Myocyte (in vitro differentiated cells): ENCODE measurements at regions not wholly inside any gene's neighbourhood (a gene's known extent, or its start where the extent isn't known, plus 50 kb on each side); places are given as distances from the start of the nearest gene placed in this dataset.
"Not testable (repeated sequence)": the region's sequence is repeated elsewhere in the genome, so short reads cannot be mapped to it uniquely, and the experiment has no call there.

ENCODE experiments used
- DNase-seq: peaks from one replicate; pipeline ENCODE4 v3.0.0-alpha.2; 2012; ENCODE audit warnings: low read depth

DNA sequence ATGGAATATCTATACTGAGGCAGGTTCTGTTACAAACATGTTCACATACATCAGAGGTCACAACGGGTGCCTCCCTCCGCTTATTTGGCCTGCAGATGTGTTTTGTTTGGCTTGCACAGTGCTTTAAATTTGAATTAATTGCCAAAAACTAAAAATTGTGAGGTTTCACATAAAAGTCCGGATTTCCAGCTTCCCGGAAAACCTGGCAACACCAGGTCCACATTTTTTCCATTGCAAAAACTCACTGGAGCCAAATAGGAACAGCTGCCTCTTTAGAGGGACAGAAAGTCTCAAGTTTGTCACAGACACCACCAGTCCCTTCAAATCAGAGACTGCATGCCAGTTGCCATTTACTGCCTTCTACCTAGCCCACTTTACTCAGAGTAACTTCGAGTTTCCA lies 205.9 kb upstream of the MDFIC2 start:
- DNase-seq: no peak

DNA sequence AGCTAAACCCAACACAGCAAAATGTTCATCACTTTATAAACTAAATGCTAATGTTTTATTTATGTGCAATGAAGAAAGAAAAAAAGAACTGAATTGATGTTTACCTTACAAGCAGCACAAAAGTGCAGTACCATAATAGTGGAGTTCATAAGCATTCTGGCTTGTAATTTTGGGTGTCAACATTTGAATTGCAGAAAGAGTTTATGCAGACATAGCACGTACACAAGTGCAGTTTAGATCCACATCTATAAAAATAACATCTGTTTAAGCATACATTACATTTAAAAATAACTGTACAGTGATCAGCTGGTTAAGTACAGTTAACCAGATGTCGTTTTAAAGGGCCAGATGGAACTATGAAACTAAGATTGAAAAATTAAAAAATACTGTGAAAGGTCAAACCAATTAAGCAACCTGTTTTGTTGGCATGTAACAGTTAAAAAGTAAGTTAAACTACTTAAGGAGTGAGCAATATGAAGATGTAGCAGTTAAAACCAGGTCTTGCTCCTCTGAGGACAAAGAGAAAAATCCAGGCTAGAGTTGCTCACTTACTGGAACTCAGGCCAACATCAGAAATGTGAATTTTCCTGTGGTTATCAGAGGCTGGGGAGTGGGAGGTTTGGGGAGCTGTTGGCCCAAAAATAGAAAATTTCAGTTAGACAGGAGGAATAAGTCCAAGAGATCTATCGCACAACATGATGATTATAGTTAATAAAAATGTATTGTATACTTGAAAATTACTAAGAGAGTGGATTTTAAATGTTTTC lies 204.9 kb upstream of the MDFIC2 start:
- DNase-seq: no peak

DNA sequence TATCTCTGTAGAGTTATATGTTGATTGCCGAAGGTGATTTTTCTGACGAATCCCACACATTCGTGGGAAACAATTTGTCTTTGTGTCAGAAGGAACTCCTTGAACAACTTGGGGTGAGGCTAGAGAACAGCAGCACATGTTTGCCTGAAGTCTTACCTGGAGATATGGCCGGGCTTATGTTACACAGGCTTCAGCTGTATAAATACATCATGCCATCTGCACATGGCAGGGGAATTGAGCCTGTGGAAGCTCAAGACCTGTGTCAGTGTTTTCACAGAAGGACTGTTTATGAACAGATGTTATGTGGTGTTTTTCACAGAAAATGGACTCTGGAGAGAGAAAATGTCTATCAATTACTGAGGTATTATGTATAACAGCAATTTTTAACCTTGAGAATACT lies 203.6 kb upstream of the MDFIC2 start:
- no peak for DNase-seq

DNA sequence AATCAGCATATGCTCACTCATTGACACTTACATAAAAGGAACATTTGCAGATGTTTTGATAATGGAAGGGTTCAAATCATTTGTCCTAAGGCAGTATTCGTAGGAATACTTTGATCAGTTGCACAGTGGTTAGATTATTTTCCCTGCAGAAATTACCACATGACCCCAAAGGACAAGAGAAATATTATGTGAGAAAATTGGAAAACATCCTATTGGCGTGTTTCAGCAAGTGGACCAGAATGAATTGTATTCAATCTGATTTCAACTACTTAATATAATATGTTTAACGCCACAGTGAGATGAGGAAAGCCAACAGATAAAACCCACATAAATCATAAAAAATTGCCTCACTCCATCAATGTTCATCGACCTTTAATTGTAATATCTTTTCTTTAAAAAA lies 195.0 kb upstream of the MDFIC2 start:
- DNase-seq: no peak

DNA sequence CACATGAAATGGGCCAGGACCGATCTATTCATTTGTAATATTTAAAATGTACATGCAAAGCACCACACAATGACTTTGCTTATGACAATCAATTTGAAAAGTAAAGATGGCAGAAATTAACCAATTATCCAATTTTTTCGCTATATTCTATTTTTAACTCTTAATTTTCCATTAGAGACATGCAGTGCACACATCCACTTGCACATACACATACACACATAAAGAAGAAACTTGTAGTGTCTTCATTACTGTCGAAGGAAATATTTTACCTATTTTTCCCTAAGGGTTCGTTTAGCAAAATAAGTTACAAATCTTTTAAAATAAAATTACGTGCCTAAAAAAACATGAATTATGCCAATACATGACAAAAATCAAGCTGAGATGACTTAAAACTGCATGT lies 194.3 kb upstream of the MDFIC2 start:
- DNase-seq: no peak

DNA sequence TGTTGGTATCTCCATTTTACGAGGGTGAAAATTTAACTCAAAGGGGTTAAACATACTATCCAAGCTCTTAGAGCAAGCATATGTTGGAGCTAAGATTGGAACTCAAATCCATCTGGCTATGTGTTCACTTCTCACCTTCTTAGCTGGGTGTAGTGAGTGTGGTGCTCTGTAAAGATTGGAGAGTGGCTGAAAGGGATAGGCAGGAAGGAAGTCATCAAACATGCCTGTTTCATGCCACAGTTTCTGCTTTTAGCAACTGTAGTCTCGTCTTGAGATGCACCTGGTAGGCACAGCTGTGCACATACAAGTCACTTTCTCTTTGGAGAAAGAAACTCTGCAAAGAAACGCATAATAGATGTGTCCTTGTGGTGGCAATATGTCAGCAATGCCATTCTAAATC lies 189.1 kb upstream of the MDFIC2 start:
- DNase-seq: no peak

DNA sequence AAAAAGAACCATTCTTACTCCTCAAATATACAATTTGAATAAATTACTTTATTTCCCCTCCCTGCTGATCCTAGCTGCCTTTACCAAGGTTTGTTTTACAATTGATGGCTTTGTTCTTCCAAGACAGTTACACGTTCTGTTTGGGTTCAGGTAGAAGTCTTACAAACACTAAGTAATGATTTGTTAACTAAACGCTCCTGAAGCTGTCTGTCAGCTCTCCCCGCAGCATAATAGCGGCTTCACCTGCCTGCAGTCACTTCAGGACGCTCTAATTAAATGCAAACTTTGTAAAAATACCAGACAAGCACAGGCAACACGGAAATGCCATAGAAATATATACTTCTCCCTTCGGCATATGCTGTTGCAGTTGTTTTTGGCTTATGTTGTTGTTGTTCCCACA lies 176.4 kb upstream of the MDFIC2 start:
- no peak for DNase-seq

DNA sequence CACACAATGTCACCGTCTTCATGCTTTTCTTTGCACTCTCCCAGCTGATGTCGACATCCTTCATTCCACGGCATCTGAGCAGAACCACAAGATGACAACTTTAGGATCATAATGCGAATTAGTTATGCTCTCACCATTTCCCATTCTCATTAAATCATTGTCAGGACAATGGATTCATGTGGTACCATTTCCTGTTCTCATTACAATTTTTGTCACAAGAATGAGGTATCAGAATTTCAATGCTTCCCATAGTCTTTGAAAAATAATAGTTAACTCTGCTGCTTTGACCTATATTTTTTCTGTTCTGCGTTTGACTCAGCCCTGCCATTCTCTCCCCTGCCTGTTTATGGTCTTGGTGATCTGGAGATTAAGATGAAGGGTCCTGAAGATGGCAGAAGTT lies 175.7 kb upstream of the MDFIC2 start:
- DNase-seq: no peak

DNA sequence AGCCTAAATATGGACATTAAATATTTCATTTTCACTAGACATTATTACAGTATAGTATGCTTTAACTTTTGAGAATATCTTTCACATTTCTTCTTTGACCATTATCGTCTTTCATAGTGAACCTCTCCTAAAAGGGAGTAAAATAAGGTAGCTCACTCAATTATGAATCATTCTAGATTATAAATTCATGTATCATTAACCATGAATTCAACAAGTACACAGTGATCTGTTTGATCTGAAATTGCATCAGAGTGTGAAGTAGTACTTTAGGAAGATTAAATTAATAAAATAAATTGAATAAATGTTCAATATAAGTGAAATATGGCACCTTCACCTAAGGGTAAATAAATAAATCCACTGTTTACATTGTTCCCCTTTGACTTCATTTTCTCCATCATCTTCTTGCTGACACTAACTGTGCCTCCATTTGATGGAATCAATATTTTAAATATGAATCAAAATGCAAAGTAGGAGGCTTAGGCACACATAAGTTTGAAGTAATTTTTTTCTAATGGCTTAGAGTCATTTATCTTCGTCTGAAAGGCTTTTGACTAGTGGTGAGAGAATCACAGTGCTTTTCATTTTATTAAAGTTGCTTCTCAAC lies 174.1 kb upstream of the MDFIC2 start:
- no peak for DNase-seq

DNA sequence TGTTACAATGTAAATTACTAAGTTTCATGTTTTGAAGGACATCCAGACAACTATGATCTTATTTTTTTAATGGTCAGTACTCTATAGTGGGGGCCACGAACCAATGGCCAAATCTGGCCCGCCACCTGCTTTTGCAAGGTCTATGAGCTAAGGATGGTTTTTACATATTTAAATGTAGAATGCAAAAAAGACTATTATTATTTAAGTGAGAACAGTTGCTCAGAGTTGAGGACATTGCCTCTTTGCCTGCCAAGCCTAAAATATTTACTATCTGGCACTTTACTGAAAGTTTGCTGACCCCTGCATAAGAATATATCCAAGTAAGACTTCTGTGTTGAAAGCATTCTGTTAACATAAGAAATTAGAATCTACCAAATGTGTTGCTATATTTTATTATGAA lies 163.7 kb upstream of the MDFIC2 start:
- DNase-seq: no peak

DNA sequence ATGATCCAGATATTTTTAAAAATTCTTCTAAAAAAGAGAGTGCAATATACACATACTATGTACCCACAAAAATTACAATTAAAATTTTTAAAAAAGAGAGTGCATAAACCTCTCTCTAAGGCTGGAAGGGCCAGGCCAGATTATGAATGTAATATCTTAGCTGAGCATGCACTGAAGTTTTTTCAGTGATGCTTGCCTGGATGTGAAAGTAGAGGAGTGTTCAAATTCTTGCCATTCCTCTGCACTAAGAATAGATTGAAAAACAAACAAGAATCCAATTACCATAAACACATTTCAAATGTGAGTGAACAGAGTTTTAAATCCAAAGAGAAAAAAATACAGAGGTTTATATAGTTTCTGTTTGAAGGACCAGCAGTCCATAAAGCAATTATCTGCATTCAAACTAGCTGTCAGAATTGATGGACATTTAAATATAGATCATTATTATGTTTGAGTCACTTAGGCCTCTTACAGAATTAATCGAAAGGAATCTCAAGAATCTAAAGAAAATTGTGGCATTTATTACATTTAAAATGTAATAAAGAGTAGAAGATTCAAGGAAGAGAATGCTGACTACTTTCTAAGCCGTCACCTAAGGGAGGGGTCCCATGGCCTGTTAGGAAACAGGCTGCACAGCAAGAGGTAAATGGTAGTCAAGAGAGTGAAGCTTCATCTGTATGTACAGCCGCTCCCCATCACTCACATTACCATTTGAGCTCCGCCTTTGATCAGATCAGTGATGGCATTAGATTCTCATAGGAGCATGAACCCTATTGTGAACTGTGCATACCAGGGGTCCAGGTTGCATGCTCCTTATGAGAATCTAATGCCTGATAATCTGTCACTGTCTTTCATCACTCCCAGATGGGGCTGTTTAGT lies 159.3 kb upstream of the MDFIC2 start:
- DNase-seq: no peak

DNA sequence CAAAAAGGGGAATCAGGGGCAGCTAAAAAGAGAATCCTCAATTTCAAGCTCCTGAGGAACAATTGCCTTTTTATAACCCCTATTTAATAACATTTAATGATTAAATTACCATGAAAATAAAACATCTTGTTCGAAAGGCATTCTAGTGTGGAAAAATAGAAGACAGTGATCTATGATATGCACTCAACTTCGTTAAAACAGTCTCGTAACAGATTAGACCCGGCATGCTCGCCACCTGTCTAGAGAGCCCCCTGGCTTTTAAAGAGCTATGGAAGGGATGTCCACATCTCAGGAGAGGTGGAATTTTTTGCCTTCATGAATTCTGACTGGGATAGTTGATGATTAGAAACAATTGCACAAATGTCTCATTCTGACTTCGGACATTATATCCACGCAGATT lies 153.7 kb upstream of the MDFIC2 start:
- DNase-seq: no peak

DNA sequence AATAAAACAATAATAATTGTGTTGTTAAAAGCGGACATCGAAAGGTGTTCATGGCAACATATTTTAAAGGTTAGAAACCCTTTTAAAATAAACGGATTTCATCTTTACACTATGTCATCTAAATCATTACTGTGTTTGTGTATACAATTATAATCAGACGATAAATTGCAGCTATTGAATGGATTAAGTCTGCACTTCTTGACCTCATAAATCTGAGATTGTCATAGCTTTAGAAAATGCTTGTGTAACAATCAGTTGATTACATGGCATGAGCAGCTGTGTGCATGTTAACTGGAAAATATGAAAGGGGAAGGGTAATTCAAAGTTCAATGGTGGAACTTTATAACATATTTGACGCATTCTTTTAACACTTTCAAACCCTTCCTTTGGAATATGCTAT lies 152.4 kb upstream of the MDFIC2 start:
- DNase-seq: no peak

DNA sequence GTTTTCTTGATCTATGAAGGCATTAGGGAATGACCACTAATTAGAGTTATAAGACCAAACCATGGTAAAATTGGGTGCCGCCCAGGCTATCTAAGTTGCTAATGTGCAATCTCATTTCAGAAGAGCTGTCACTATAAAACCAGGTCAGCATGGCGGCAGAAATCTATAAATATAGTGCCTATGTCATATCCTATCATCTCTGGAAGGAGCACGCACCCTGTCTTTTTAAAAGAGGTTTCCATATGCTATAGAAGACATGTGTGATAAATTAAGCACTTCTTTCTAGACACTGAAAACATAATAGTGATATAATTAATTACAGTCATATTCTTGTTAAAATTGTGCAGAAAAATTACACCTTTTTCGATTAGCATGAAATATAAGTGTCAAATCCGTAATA lies 152.0 kb upstream of the MDFIC2 start:
- DNase-seq: no peak

DNA sequence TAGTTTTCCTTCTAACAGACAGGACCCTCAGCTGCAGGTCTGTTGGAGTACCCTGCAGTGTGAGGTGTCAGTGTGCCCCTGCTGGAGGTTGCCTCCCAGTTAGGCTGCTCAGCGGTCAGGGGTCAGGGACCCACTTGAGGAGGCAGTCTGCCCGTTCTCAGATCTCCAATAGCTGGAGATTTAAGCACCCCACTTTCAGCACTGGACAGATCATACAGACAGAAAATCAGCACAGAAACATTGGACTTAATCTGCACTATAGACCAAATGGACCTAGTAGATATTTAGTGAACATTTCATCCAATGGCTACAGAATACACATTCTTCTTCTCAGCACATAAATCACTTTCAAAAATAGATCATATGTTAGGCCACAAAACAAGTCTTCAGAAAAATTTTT lies 137.8 kb upstream of the MDFIC2 start:
- not testable (repeated sequence) for DNase-seq

DNA sequence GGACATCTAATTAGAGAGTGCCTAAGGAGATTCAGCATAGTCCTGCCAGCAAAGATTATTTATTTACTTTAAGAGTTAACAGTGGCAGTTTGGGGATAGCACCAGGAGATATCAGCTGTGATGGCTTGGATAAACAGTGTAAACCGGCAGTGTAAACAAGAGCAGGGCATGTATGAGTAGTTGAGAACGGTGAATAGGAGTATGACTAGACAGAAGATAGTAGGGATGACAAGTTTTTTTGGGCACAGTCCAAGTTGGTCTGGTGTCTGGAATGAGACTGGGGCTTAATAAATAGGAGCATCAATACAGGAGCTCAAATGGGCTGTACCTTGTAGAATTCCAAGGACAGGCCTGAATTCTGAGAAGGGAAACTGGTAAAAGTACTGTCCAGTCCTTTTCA lies 123.0 kb upstream of the MDFIC2 start:
- DNase-seq: not testable (repeated sequence)

DNA sequence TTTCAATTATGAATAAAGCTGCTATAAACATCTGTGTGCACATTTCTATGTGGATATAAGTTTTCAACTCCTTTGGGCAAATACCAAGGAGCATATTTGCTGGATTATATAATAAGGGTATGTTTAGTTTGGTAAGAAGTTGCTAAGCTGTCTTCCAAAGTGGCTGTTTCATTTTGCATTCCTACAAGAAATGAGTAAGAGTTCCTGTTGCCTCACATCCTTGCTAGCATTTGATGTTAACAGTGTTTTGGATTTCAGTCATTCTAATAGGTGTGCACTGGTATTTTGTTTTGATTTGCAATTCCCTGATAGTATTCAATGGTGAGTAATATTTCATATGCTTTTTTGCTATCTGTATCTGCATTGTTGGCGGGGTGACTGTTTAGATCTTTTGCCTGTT lies 120.7 kb upstream of the MDFIC2 start:
- no peak for DNase-seq

DNA sequence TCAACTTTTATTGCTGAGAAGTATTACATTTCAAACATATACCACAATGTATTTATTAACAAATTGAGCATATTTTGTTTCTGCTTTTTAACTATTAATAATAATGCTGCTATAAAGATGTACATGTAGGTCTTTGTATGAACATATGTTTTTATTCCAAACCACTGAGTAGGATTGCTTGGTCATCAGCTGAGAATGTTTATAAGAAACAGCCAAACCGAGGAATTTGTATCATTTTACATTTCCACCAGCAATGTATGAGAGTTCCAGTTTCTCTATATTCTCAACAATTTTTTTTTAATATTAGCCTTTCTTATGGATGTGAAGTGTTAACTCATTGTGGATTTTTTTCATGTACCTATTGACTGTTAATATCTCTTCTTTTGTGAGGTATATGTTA lies 119.5 kb upstream of the MDFIC2 start:
- no peak for DNase-seq

DNA sequence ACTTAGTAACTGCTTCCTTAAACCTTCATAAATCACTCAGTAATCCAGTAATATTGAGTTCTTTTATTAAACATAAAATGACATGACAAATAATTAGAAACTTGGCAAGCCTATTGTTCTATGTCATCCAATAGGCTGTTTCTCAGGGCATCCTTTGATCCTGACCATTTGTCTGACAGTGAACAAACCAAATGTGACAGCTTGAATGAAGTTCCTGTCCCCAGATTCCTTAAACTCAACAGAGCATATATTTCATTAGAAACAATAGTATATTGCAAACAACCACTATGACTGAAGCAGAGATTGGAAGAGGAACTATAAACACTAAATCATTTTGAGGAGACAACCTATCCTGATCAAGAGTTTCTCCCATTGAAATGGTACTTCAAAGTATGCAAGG lies 113.6 kb upstream of the MDFIC2 start:
- no peak for DNase-seq

DNA sequence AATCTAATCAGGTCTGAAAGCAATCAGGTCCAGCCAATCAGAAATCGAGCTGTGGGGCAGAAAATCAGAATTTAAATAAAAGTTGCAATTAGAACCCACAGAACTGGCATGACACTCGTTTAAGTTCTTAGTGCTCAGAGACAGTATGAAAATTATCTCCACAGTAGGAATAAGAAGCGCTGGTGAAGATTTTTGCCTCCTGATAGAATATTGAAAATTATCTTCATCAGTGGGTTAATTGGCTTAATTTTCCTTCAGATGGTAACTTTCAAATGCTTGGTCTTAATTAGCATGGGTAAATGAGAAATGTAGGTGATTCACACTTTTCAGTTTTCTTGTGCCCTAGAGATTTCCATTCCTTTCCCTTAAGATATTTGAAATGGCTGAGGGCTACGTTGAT lies 109.1 kb upstream of the MDFIC2 start:
- no peak for DNase-seq

DNA sequence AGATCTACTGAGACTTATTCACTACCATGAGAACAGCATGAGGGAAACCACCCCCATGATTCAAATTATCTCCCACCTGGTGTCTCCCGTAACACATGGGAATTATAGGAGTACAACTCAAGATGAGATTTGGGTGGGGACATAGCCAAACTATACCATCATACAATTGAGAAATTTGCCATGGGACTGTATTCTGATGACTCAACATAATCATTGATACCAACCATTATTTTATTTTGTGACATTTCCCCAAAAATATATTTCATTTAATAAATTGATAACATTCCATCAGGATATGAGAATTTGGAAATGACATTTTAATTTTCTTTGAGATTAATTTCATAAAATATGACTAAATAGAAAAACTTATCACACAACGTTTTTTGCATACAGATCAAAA lies 96.6 kb upstream of the MDFIC2 start:
- no peak for DNase-seq

DNA sequence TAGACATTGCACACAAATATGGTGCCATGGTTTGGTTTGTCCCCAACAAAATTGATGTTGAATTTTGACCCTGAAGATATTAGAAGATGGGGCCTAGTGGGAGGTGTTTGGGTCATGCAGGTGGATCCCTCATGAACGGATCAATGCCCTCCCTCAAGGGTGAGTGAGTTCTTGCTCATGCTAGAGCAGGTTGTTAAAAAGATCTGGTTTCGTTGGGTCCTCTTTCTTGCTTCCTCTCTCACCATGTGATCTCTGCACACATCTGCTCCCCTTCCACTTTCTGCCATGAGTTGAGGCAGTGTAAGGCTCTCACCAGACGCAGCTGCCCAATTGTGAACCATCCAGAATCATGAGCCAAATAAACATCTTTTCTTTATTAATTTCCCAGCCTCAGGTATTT lies 87.8 kb upstream of the MDFIC2 start:
- no peak for DNase-seq
